IMR-90 (cell line): ENCODE measurements at regions not wholly inside any gene's neighbourhood (a gene's known extent, or its start where the extent isn't known, plus 50 kb on each side); places are given as distances from the start of the nearest gene placed in this dataset.

Source experiments
- ATAC-seq: fragments of 200-7000 bp; cut with Tn5 transposase; 2 replicates; pipeline ENCODE4 v1.9.1; 2020; ENCODE audit warnings: low read depth, mild to moderate bottlenecking, moderate library complexity
- BruUV-seq: library from RNA; stranded (reverse); fragments of 400-500 nt; replicated peaks from 2 replicates; lab custom pipeline; 2021; lab: Mats Ljungman, UMichigan
- CTCF ChIA-PET: fragments of 300-600 bp; formaldehyde crosslinking; extraction: SDS; loops from one replicate; lab custom pipeline; 2021; ENCODE audit warnings: antibody characterized with exemption; lab: Yijun Ruan, JAX
- POLR2A ChIA-PET: fragments of 300-600 bp; sonication (Branson Sonifier 250); formaldehyde crosslinking; loops from one replicate; lab custom pipeline; 2022; ENCODE audit warnings: antibody characterized with exemption; ENCODE audit not compliant: unreplicated experiment; lab: Charles Lee
- DNase-seq: peaks from one replicate; pipeline ENCODE4 v3.0.0; 2013
- H2AFZ ChIP-seq: replicated peaks from 2 replicates; pipeline ENCODE3; 2013; ENCODE audit warnings: low read length, mild to moderate bottlenecking; ENCODE audit not compliant: poor library complexity
- H2AK5ac ChIP-seq: 2 replicates; pipeline ENCODE4 v1.6.1; 2013; ENCODE audit warnings: low read depth, low read length, inconsistent platforms
- H2AK9ac ChIP-seq: replicated peaks from 2 replicates; pipeline ENCODE3; 2013; ENCODE audit warnings: mild to moderate bottlenecking, low read depth, low read length, moderate library complexity; ENCODE audit not compliant: poor library complexity
- H2BK120ac ChIP-seq: 2 replicates; pipeline ENCODE4 v1.6.1; 2013; ENCODE audit warnings: low read depth, low read length, inconsistent platforms
- H2BK15ac ChIP-seq: 3 replicates; pipeline ENCODE4 v1.6.1; 2013; ENCODE audit warnings: low read depth, low read length, inconsistent platforms
- H2BK20ac ChIP-seq: 2 replicates; pipeline ENCODE4 v1.6.1; 2013; ENCODE audit warnings: low read depth, mild to moderate bottlenecking, inconsistent platforms, low read length, moderate library complexity
- H2BK5ac ChIP-seq: 2 replicates; pipeline ENCODE4 v1.6.1; 2013; ENCODE audit warnings: mild to moderate bottlenecking, low read depth, low read length, inconsistent platforms; ENCODE audit not compliant: poor library complexity, severe bottlenecking
- H3K14ac ChIP-seq: replicated peaks from 2 replicates; pipeline ENCODE4 v1.6.1; 2013; ENCODE audit warnings: low read depth, low read length, inconsistent platforms
- H3K18ac ChIP-seq: 2 replicates; pipeline ENCODE4 v1.6.1; 2013; ENCODE audit warnings: low read depth, low read length, control low read depth
- H3K23ac ChIP-seq: 2 replicates; pipeline ENCODE4 v1.6.1; 2013; ENCODE audit warnings: low read depth, low read length, inconsistent platforms
- H3K27ac ChIP-seq: 2 replicates; pipeline ENCODE4 v1.5.1; 2013; ENCODE audit warnings: mild to moderate bottlenecking, control low read depth, low read length; ENCODE audit not compliant: insufficient read depth
- H3K27me3 ChIP-seq: 2 replicates; pipeline ENCODE4 v1.6.1; 2013; ENCODE audit warnings: low read length; ENCODE audit not compliant: control insufficient read depth, insufficient read depth
- H3K36me3 ChIP-seq: 2 replicates; pipeline ENCODE4 v1.6.1; 2013; ENCODE audit warnings: low read length, mixed read lengths; ENCODE audit not compliant: control insufficient read depth, insufficient read depth
- H3K4ac ChIP-seq: 2 replicates; pipeline ENCODE4 v1.6.1; 2013; ENCODE audit warnings: low read depth, low read length, inconsistent platforms
- H3K4me1 ChIP-seq: 2 replicates; pipeline ENCODE4 v1.6.1; 2013; ENCODE audit warnings: low read length, mixed read lengths; ENCODE audit not compliant: control insufficient read depth, insufficient read depth
- H3K4me2 ChIP-seq: 2 replicates; pipeline ENCODE4 v1.6.1; 2013; ENCODE audit warnings: low read depth, mild to moderate bottlenecking, control low read depth, low read length, moderate library complexity
- H3K4me3 ChIP-seq: 2 replicates; pipeline ENCODE4 v1.5.1; 2013; ENCODE audit warnings: low read depth, mild to moderate bottlenecking, control low read depth, low read length, moderate library complexity; ENCODE audit not compliant: insufficient read depth
- H3K56ac ChIP-seq: 2 replicates; pipeline ENCODE4 v1.6.1; 2013; ENCODE audit warnings: low read length, inconsistent platforms; ENCODE audit not compliant: insufficient read depth; ENCODE audit errors: extremely low read depth
- H3K79me1 ChIP-seq, 2 experiments: 2 replicates each; pipeline ENCODE4 v1.6.1; 2013; ENCODE audit warnings: low read length in 2 of 2, inconsistent platforms in 1 of 2, low read depth in 1 of 2
- H3K9ac ChIP-seq: 2 replicates; pipeline ENCODE4 v1.6.1; 2013; ENCODE audit warnings: low read depth, low read length, control low read depth
- H3K9me1 ChIP-seq: 2 replicates; pipeline ENCODE4 v1.6.1; 2013; ENCODE audit warnings: low read length, inconsistent platforms; ENCODE audit not compliant: insufficient read depth
- H3K9me3 ChIP-seq: 2 replicates; pipeline ENCODE4 v1.6.1; 2013; ENCODE audit warnings: low read length; ENCODE audit not compliant: control insufficient read depth, insufficient read depth
- H4K20me1 ChIP-seq: 2 replicates; pipeline ENCODE4 v1.6.1; 2013; ENCODE audit warnings: low read length, inconsistent platforms; ENCODE audit not compliant: insufficient read depth
- H4K5ac ChIP-seq: 2 replicates; pipeline ENCODE4 v1.6.1; 2013; ENCODE audit warnings: mild to moderate bottlenecking, low read depth, low read length, control low read depth
- H4K8ac ChIP-seq, 2 experiments: 2 replicates each; pipeline ENCODE4 v1.6.1; 2013; ENCODE audit warnings: low read depth in 2 of 2, low read length in 2 of 2, control low read depth in 1 of 2, inconsistent platforms in 1 of 2
- H4K91ac ChIP-seq: 2 replicates; pipeline ENCODE4 v1.6.1; 2013; ENCODE audit warnings: low read depth, low read length, inconsistent platforms; ENCODE audit not compliant: insufficient read depth
- MAZ ChIP-seq: IDR thresholded peaks from 2 replicates; pipeline ENCODE4 v1.6.1; 2012; ENCODE audit warnings: low read depth, mild to moderate bottlenecking, low read length, improper control_type of control experiment, moderate library complexity, borderline replicate concordance
- WGBS, 2 experiments: methylation state at CpG; one replicate each; pipeline versions ENCODE4 v1.1.5 to v1.1.7; 2013; ENCODE audit warnings: missing lambda C conversion rate in 2 of 2; ENCODE audit not compliant: insufficient read length in 1 of 2; ENCODE audit errors: extremely low coverage in 2 of 2; 5-methylcytosine and 5-hydroxymethylcytosine counted together
- dilution Hi-C: fragments of 300-500 bp; cut with HindIII; formaldehyde crosslinking; loops from one replicate; pipeline ENCODE4 v1.14.3; 2018; ENCODE audit warnings: low sequenced_read_pairs; ENCODE audit not compliant: unreplicated experiment
- in situ Hi-C: fragments of 300-500 bp; cut with MboI; formaldehyde crosslinking; loops from 3 replicates; pipeline ENCODE4 v1.14.3; 2019; ENCODE audit warnings: low sequenced_read_pairs, inconsistent platforms, mixed read lengths
- intact Hi-C: fragments of 100-400 bp; cut with micrococcal nuclease; formaldehyde crosslinking; loops from 2 replicates; pipeline ENCODE4 v1.10.0; 2022

DNA sequence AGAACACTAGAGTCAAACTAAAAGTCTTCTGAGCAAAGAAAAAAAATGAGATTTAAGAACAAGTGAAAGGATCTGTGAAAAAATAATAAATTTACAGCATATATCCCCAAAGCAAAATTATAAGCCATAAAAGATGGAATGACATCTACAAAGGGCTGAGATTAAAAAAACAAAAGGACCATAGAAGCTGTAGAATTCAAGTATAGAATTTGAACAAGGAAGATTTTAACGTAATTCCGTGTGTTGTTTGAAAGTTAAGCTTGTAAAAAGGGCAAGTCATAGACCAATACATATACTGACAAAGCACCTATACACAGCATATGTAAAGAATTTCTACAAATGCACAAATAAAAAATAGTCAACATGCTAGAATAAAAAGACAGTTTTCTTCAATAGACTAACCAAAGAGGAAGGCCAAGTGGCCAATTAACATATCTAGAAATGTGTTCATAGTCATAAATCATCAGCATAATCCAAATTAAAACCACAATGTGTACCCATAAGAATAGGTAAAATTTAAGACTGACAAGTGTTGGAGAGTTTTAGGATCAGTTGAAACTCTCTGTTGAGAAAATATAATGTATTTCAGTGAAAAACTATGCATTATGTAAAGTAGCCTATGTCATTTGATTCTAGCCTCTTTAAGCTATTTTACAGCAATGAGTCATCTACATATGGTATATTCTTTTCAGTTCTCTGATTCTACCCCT lies 674.9 kb downstream of the OLFM4 start:
- no peak for DNase-seq
- dilution Hi-C loops = no loop called here

More for the DNA sequence above, 674.9 kb downstream of the OLFM4 start:
- in situ Hi-C loops = no loop called here
- Histone ChIP-seq H2BK5ac (no peak overlapping the region), H4K8ac (no peak overlapping the region), H3K4me3 (no peak overlapping the region), H3K9me3 (peaks cover 11% of the 10 kb centered on the region), H3K27me3 (no peaks in the 10 kb centered on the region), H4K91ac (no peak overlapping the region), H4K20me1 (no peaks in the 10 kb centered on the region), H2BK15ac (no peak overlapping the region), H3K18ac (no peak overlapping the region), H3K4me2 (no peak overlapping the region), H3K79me1 (no peaks in the 10 kb centered on the region), H3K14ac (no peak overlapping the region), H2AK9ac (no peak overlapping the region), H2AK5ac (no peak overlapping the region), H3K9me1 (no peaks in the 10 kb centered on the region), H4K5ac (no peak overlapping the region), H2BK20ac (no peak overlapping the region), H3K36me3 (no peaks in the 10 kb centered on the region), H3K56ac (no peak overlapping the region), H3K27ac (no peak overlapping the region), H2AFZ (no peak overlapping the region), H3K9ac (no peak overlapping the region), H3K4ac (no peak overlapping the region), H3K4me1 (no peaks in the 10 kb centered on the region), H3K23ac (no peak overlapping the region), H2BK120ac (no peak overlapping the region)
- intact Hi-C loops = no loop called here
- POLR2A ChIA-PET = no interaction called here
- ATAC-seq = no peak
- no TSS peak for BruUV-seq
- no CpG with 5 or more reads among the region's 2 CpGs for WGBS, 2 experiments
- TF ChIP-seq MAZ = no peak
- CTCF ChIA-PET = no interaction called here
